K562 (cell line): ENCODE measurements at regions not wholly inside any gene's neighbourhood (a gene's known extent, or its start where the extent isn't known, plus 50 kb on each side); places are given as distances from the start of the nearest gene placed in this dataset.

Source experiments
- ATAC-seq: fragments of 200-7000 bp; cut with Tn5 transposase; 3 replicates; pipeline ENCODE4 v1.9.1; 2020; ENCODE audit warnings: moderate library complexity
- BruUV-seq: library from RNA; stranded (reverse); fragments of 400-500 nt; replicated peaks from 2 replicates; lab custom pipeline; 2021; lab: Mats Ljungman, UMichigan
- CTCF ChIA-PET: fragments of 300-600 bp; formaldehyde crosslinking; extraction: SDS; loops from one replicate; lab custom pipeline; 2021; ENCODE audit warnings: low intra/inter-chr PET ratio; lab: Yijun Ruan, JAX
- POLR2A ChIA-PET: fragments of 300-600, 350-650 bp; sonication (Branson Sonifier 250); formaldehyde crosslinking; extraction: SDS; loops from one replicate; lab custom pipeline; 2021; ENCODE audit warnings: antibody characterized with exemption, inconsistent platforms; lab: Yijun Ruan, JAX
- DNase-seq, 4 experiments: peaks; one replicate each; pipeline versions ENCODE4 v3.0.0 to v3.0.0-alpha.2; 2011 to 2018; ENCODE audit warnings: low spot score in 3 of 4, mixed read lengths in 3 of 4; ENCODE audit errors: extremely low read depth in 1 of 4
- FAIRE-seq: peaks from 2 replicates; lab custom pipeline; 2011; peaks lifted over from hg19 to GRCh38; lab: Jason Lieb, UNC
- H2AFZ ChIP-seq: 2 replicates; pipeline ENCODE4 v1.6.0; 2011; ENCODE audit warnings: low read depth, low read length, control low read depth, inconsistent platforms
- H3K27ac ChIP-seq: fragments of 200-600 bp; 3 replicates; pipeline ENCODE4 v1.8.0; 2011; ENCODE audit warnings: low read depth, mild to moderate bottlenecking, control low read depth, inconsistent platforms, low read length, moderate library complexity, mixed read lengths; ENCODE audit errors: extremely low read depth
- H3K27me3 ChIP-seq, 2 experiments: fragments of 300-600 bp in 1 of 2; 2 replicates in 1 of 2; 3 replicates in 1 of 2; pipeline versions ENCODE4 v1.6.0 to v1.8.0; 2011; ENCODE audit warnings: inconsistent platforms in 2 of 2, low read length in 2 of 2, mild to moderate bottlenecking in 1 of 2, mixed read lengths in 1 of 2, moderate library complexity in 1 of 2; ENCODE audit not compliant: control insufficient read depth in 2 of 2, insufficient read depth in 2 of 2
- H3K36me3 ChIP-seq: fragments of 300-600 bp; 3 replicates; pipeline ENCODE4 v1.8.0; 2011; ENCODE audit warnings: mild to moderate bottlenecking, low read length, inconsistent platforms; ENCODE audit not compliant: control insufficient read depth, insufficient read depth
- H3K4me1 ChIP-seq, 2 experiments: fragments of 200-600 bp in 1 of 2; replicated peaks in 1 of 2; 2 replicates in 1 of 2; 3 replicates in 1 of 2; pipeline versions ENCODE4 v1.5.1 to v1.8.0; 2011; ENCODE audit warnings: inconsistent platforms in 2 of 2, low read length in 2 of 2, mild to moderate bottlenecking in 1 of 2, mixed read lengths in 1 of 2, moderate library complexity in 1 of 2; ENCODE audit not compliant: control insufficient read depth in 2 of 2, insufficient read depth in 2 of 2
- H3K4me2 ChIP-seq: 2 replicates; pipeline ENCODE4 v1.6.1; 2011; ENCODE audit warnings: low read length, control low read depth, inconsistent platforms, mixed read lengths; ENCODE audit not compliant: insufficient read depth
- H3K4me3 ChIP-seq: fragments of 200-600 bp; sonication (generic), shearing (Covaris generic); 2 replicates; pipeline ENCODE4 v1.5.1; 2016; ENCODE audit warnings: control low read depth, inconsistent platforms
- H3K79me2 ChIP-seq: fragments of 200-600 bp; 3 replicates; pipeline ENCODE4 v1.8.0; 2011; ENCODE audit warnings: low read length, inconsistent platforms; ENCODE audit not compliant: control insufficient read depth, insufficient read depth
- H3K9ac ChIP-seq, 2 experiments: 2 replicates each; pipeline versions ENCODE4 v1.6.0 to v1.6.1; 2011; ENCODE audit warnings: low read depth in 2 of 2, low read length in 2 of 2, control low read depth in 1 of 2, inconsistent platforms in 1 of 2, mild to moderate bottlenecking in 1 of 2, mixed read lengths in 1 of 2; ENCODE audit not compliant: insufficient read depth in 1 of 2
- H3K9me1 ChIP-seq: one replicate; pipeline ENCODE4 v1.6.0; 2011; ENCODE audit warnings: inconsistent platforms, mild to moderate bottlenecking, low read length, moderate library complexity; ENCODE audit not compliant: control insufficient read depth, insufficient read depth
- H3K9me3 ChIP-seq: replicated peaks from 2 replicates; pipeline ENCODE4 v1.5.1; 2011; ENCODE audit warnings: low read depth, low read length, inconsistent platforms; ENCODE audit not compliant: control insufficient read depth, insufficient read depth
- H4K20me1 ChIP-seq: replicated peaks from 2 replicates; pipeline ENCODE4 v1.6.1; 2011; ENCODE audit warnings: low read length, inconsistent platforms, mixed read lengths; ENCODE audit not compliant: control insufficient read depth, insufficient read depth
- CBX5 ChIP-seq: IDR thresholded peaks from 2 replicates; pipeline ENCODE4 v1.6.1; 2014; ENCODE audit warnings: low read depth, borderline replicate concordance
- CTCF ChIP-seq, 3 experiments: IDR thresholded peaks in 2 of 3; conservative IDR thresholded peaks in 1 of 3; 2 replicates each; pipeline ENCODE4 v1.5.1; 2011 to 2012; ENCODE audit warnings: low read length in 3 of 3, mild to moderate bottlenecking in 3 of 3, control low read depth in 2 of 3, improper control_type of control experiment in 1 of 3, inconsistent platforms in 1 of 3, low read depth in 1 of 3, mixed read lengths in 1 of 3, moderate library complexity in 1 of 3; ENCODE audit not compliant: insufficient read depth in 2 of 3
- NBN ChIP-seq: fragments of 450-650 bp; IDR thresholded peaks from 2 replicates; pipeline ENCODE4 v1.6.1; 2016; ENCODE audit warnings: low read depth, mild to moderate bottlenecking
- POLR2AphosphoS5 ChIP-seq: IDR thresholded peaks from 2 replicates; pipeline ENCODE4 v1.6.1; 2011; ENCODE audit warnings: mild to moderate bottlenecking, low read depth, low read length, moderate library complexity; ENCODE audit not compliant: control insufficient read depth, insufficient read depth
- SETDB1 ChIP-seq: IDR thresholded peaks from one replicate; pipeline ENCODE4 v1.6.1; 2012; ENCODE audit warnings: low read length, control low read depth, inconsistent platforms
- ZNF609 ChIP-seq: sonication (generic); formaldehyde crosslinking; IDR thresholded peaks from 2 replicates; pipeline ENCODE4 v1.8.1; 2023; ENCODE audit warnings: missing genetic modification reagents, mild to moderate bottlenecking, borderline replicate concordance
- WGBS: fragments of 100-300 bp; shearing (Covaris generic); methylation state at CpG from one replicate; pipeline ENCODE4 v1.1.6; 2016; ENCODE audit warnings: low coverage, mixed read lengths; ENCODE audit not compliant: insufficient coverage; ENCODE audit errors: missing lambda C conversion rate; 5-methylcytosine and 5-hydroxymethylcytosine counted together
- in situ Hi-C: fragments of 300-500 bp; cut with MboI; formaldehyde crosslinking; loops from 4 replicates; pipeline ENCODE4 v1.15.0; 2018; ENCODE audit warnings: inconsistent platforms, mixed read lengths
- intact Hi-C: fragments of 100-400 bp; cut with micrococcal nuclease; formaldehyde crosslinking; loops from 2 replicates; pipeline ENCODE4 v1.14.2; 2022
- TF ChIP-seq, protein P1 (sequence below): fragments of 250-450 bp; sonication (Bioruptor Pico); IDR thresholded peaks from 2 replicates; pipeline ENCODE4 v1.4.0; 2020

GRCh38 chr5:4921929-4922328 is 218.2 kb upstream of the ADAMTS16 start (continued):
- TF ChIP-seq, protein P1, sequence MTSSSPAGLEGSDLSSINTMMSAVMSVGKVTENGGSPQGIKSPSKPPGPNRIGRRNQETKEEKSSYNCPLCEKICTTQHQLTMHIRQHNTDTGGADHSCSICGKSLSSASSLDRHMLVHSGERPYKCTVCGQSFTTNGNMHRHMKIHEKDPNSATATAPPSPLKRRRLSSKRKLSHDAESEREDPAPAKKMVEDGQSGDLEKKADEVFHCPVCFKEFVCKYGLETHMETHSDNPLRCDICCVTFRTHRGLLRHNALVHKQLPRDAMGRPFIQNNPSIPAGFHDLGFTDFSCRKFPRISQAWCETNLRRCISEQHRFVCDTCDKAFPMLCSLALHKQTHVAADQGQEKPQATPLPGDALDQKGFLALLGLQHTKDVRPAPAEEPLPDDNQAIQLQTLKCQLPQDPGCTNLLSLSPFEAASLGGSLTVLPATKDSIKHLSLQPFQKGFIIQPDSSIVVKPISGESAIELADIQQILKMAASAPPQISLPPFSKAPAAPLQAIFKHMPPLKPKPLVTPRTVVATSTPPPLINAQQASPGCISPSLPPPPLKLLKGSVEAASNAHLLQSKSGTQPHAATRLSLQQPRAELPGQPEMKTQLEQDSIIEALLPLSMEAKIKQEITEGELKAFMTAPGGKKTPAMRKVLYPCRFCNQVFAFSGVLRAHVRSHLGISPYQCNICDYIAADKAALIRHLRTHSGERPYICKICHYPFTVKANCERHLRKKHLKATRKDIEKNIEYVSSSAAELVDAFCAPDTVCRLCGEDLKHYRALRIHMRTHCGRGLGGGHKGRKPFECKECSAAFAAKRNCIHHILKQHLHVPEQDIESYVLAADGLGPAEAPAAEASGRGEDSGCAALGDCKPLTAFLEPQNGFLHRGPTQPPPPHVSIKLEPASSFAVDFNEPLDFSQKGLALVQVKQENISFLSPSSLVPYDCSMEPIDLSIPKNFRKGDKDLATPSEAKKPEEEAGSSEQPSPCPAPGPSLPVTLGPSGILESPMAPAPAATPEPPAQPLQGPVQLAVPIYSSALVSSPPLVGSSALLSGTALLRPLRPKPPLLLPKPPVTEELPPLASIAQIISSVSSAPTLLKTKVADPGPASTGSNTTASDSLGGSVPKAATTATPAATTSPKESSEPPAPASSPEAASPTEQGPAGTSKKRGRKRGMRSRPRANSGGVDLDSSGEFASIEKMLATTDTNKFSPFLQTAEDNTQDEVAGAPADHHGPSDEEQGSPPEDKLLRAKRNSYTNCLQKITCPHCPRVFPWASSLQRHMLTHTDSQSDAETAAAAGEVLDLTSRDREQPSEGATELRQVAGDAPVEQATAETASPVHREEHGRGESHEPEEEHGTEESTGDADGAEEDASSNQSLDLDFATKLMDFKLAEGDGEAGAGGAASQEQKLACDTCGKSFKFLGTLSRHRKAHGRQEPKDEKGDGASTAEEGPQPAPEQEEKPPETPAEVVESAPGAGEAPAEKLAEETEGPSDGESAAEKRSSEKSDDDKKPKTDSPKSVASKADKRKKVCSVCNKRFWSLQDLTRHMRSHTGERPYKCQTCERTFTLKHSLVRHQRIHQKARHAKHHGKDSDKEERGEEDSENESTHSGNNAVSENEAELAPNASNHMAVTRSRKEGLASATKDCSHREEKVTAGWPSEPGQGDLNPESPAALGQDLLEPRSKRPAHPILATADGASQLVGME (CRISPR knock-in tag) = no peak
- TF ChIP-seq SETDB1 = no peak
- no peak for TF ChIP-seq NBN

DNA sequence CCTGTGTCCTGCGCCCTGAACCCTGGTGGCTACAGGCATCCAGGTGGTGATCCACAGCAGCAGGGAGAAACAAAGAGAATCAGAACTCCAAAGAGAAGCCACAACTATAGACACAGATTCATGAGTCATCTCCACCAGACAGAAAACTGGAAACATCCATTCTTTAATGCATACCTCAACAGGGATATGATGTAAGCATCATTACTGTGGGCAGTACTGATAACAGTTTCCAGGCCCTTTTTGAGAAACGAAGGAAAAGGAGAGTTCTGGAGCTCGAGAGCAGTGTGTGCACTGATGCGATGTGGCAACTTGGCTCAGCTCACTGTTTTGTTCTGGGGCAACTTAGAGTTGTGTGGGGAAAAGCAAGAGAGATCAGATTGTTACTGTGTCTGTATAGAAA is 215.6 kb upstream of the ADAMTS16 start:
- Histone ChIP-seq H3K4me3 (no peak overlapping the region), H2AFZ (no peak overlapping the region), H3K27me3 (no peaks in the 10 kb centered on the region; a peak in 1 of 5 replicates), H3K4me1 (no peaks in the 10 kb centered on the region), H3K9me3 (no peaks in the 10 kb centered on the region), H3K9ac (no peak overlapping the region), H3K4me2 (no peak overlapping the region), H3K9me1 (no peaks in the 10 kb centered on the region), H3K36me3 (no peaks in the 10 kb centered on the region), H3K79me2 (no peaks in the 10 kb centered on the region), H3K27ac (no peak overlapping the region), H4K20me1 (no peaks in the 10 kb centered on the region)
- ChIA-PET POLR2A (no interaction called here), CTCF (no interaction called here)
- intact Hi-C loops (no loop called here), in situ Hi-C loops (no loop called here)
- BruUV-seq = no TSS peak
- WGBS = 2% methylated on average over 4 of the region's 4 CpGs
- DNase-seq = no peak
- no peak for ATAC-seq
- no peak for FAIRE-seq
- TF ChIP-seq ZNF609 (no peak), POLR2AphosphoS5 (no peak), CTCF (IDR thresholded peaks at IDR 0.05 in 2 of 3, conservative IDR thresholded peaks at IDR 0.05 in 1 of 3; ENCODE audit: insufficient read depth in 2 of 3, low read depth in 1 of 3, low read length in 3 of 3) (no peak), CBX5 (no peak)
